ENCODE measurements at regions not wholly inside any gene's neighbourhood (a gene's known extent, or its start where the extent isn't known, plus 50 kb on each side); places are given as distances from the start of the nearest gene placed in this dataset.

GRCh38 chr7:53191191-53191695 lies 155.8 kb downstream of the POM121L12 start:
- intact Hi-C loops (cut with micrococcal nuclease; ENCODE audit: unreplicated experiment) = no loop called here
- Mint-ChIP-seq H3K4me3 (ENCODE audit: low read depth, unreplicated experiment) (no peak overlapping the region), H3K27ac (ENCODE audit: unreplicated experiment) (no peak overlapping the region), H3K4me1 (ENCODE audit: low read depth, unreplicated experiment) (no peaks in the 10 kb centered on the region), H3K36me3 (ENCODE audit: insufficient read depth, unreplicated experiment) (no peaks in the 10 kb centered on the region), H3K9me3 (ENCODE audit: low read depth, unreplicated experiment) (peaks cover 16% of the 10 kb centered on the region), H3K27me3 (ENCODE audit: unreplicated experiment) (no peaks in the 10 kb centered on the region)
- CTCF ChIA-PET = no interaction called here
- no peak for DNase-seq
- BruUV-seq (replicated peaks) = no TSS peak
- no peak for TF ChIP-seq CTCF (IDR thresholded peaks at IDR 0.05; ENCODE audit: unreplicated experiment)

GRCh38 chr7:53191836-53192443 lies 156.5 kb downstream of the POM121L12 start:
- Mint-ChIP-seq H3K36me3 (ENCODE audit: insufficient read depth, unreplicated experiment) (no peaks in the 10 kb centered on the region), H3K4me1 (ENCODE audit: low read depth, unreplicated experiment) (no peaks in the 10 kb centered on the region), H3K27me3 (ENCODE audit: unreplicated experiment) (no peaks in the 10 kb centered on the region), H3K4me3 (ENCODE audit: low read depth, unreplicated experiment) (no peak overlapping the region), H3K9me3 (ENCODE audit: low read depth, unreplicated experiment) (peaks cover 13% of the 10 kb centered on the region), H3K27ac (ENCODE audit: unreplicated experiment) (no peak overlapping the region)
- CTCF ChIA-PET = no interaction called here
- intact Hi-C loops (cut with micrococcal nuclease; ENCODE audit: unreplicated experiment) = no loop called here
- TF ChIP-seq CTCF (IDR thresholded peaks at IDR 0.05; ENCODE audit: unreplicated experiment) = no peak
- no peak for DNase-seq
- no TSS peak for BruUV-seq (replicated peaks)

- no peaks in the 10 kb centered on the region for H3K27me3 Mint-ChIP-seq (ENCODE audit: unreplicated experiment)
- no peak for TF ChIP-seq CTCF (IDR thresholded peaks at IDR 0.05; ENCODE audit: unreplicated experiment)
- H3K4me3 Mint-ChIP-seq (ENCODE audit: low read depth, unreplicated experiment) = no peak overlapping the region
- peaks cover 18% of the 10 kb centered on the region for H3K9me3 Mint-ChIP-seq (ENCODE audit: low read depth, unreplicated experiment)
- CTCF ChIA-PET = no interaction called here
- intact Hi-C loops (cut with micrococcal nuclease; ENCODE audit: unreplicated experiment) = no loop called here
- BruUV-seq (replicated peaks) = no TSS peak
- H3K36me3 Mint-ChIP-seq (ENCODE audit: insufficient read depth, unreplicated experiment) = no peaks in the 10 kb centered on the region
- DNase-seq = no peak
- H3K27ac Mint-ChIP-seq (ENCODE audit: unreplicated experiment) = no peak overlapping the region
- no peaks in the 10 kb centered on the region for H3K4me1 Mint-ChIP-seq (ENCODE audit: low read depth, unreplicated experiment)
Measured at GRCh38 chr7:53205006-53205405, 169.6 kb downstream of the POM121L12 start.

GRCh38 chr7:53209129-53209528 lies 173.7 kb downstream of the POM121L12 start:
- Mint-ChIP-seq H3K9me3 (ENCODE audit: low read depth, unreplicated experiment) (peaks cover 23% of the 10 kb centered on the region), H3K36me3 (ENCODE audit: insufficient read depth, unreplicated experiment) (no peaks in the 10 kb centered on the region), H3K27ac (ENCODE audit: unreplicated experiment) (no peak overlapping the region), H3K4me1 (ENCODE audit: low read depth, unreplicated experiment) (no peaks in the 10 kb centered on the region), H3K4me3 (ENCODE audit: low read depth, unreplicated experiment) (no peak overlapping the region), H3K27me3 (ENCODE audit: unreplicated experiment) (no peaks in the 10 kb centered on the region)
- no peak for DNase-seq
- CTCF ChIA-PET = no interaction called here
- no peak for TF ChIP-seq CTCF (IDR thresholded peaks at IDR 0.05; ENCODE audit: unreplicated experiment)
- intact Hi-C loops (cut with micrococcal nuclease; ENCODE audit: unreplicated experiment) = no loop called here
- no TSS peak for BruUV-seq (replicated peaks)

Measured in Calu3 (cell line).